ENCODE measurements at regions not wholly inside any gene's neighbourhood (a gene's known extent, or its start where the extent isn't known, plus 50 kb on each side); places are given as distances from the start of the nearest gene placed in this dataset.

GRCh38 chr7:25062380-25062779 lies 62.7 kb downstream of the CYCS start:
- ATAC-seq (no peak), DNase-seq (ENCODE audit: low read depth, low spot score) (no peak)
- H3K4me3 ChIP-seq (ENCODE audit: low read depth in 2 of 2, low read length in 2 of 2) = no peak overlapping the region
- ChIA-PET POLR2A (no interaction called here), CTCF (no interaction called here)
- no TSS peak for BruUV-seq (replicated peaks)
- no peaks in the 10 kb centered on the region for H3K36me3 ChIP-seq (ENCODE audit: control insufficient read depth, insufficient read depth, low read length)
- TF ChIP-seq POLR2AphosphoS5 (IDR thresholded peaks at IDR 0.05; ENCODE audit: low read depth, low read length) = no peak
- TF ChIP-seq, protein P1, sequence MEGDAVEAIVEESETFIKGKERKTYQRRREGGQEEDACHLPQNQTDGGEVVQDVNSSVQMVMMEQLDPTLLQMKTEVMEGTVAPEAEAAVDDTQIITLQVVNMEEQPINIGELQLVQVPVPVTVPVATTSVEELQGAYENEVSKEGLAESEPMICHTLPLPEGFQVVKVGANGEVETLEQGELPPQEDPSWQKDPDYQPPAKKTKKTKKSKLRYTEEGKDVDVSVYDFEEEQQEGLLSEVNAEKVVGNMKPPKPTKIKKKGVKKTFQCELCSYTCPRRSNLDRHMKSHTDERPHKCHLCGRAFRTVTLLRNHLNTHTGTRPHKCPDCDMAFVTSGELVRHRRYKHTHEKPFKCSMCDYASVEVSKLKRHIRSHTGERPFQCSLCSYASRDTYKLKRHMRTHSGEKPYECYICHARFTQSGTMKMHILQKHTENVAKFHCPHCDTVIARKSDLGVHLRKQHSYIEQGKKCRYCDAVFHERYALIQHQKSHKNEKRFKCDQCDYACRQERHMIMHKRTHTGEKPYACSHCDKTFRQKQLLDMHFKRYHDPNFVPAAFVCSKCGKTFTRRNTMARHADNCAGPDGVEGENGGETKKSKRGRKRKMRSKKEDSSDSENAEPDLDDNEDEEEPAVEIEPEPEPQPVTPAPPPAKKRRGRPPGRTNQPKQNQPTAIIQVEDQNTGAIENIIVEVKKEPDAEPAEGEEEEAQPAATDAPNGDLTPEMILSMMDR (IDR thresholded peaks at IDR 0.05) = no peak
- H3K27me3 ChIP-seq (ENCODE audit: control insufficient read depth, insufficient read depth, low read length) = no peaks in the 10 kb centered on the region
- in situ Hi-C loops (cut with HindIII; ENCODE audit: low pct_unique_long_range_greater_than_20kb, low sequenced_read_pairs) (no loop called here), intact Hi-C loops (cut with micrococcal nuclease; ENCODE audit: unreplicated experiment) (no loop called here)
- no peak overlapping the region for H3K27ac ChIP-seq (ENCODE audit: low read length)
- H3K9me3 ChIP-seq (ENCODE audit: control insufficient read depth, insufficient read depth, low read depth, low read length) = no peaks in the 10 kb centered on the region
- H3K4me1 ChIP-seq (ENCODE audit: control insufficient read depth, insufficient read depth, low read length) = no peaks in the 10 kb centered on the region

GRCh38 chr7:25060487-25061055 lies 64.5 kb downstream of the CYCS start:
- no TSS peak for BruUV-seq (replicated peaks)
- Histone ChIP-seq H3K4me3 (ENCODE audit: low read depth in 2 of 2, low read length in 2 of 2) (no peak overlapping the region), H3K27ac (ENCODE audit: low read length) (no peak overlapping the region), H3K9me3 (ENCODE audit: control insufficient read depth, insufficient read depth, low read depth, low read length) (no peaks in the 10 kb centered on the region), H3K27me3 (ENCODE audit: control insufficient read depth, insufficient read depth, low read length) (no peaks in the 10 kb centered on the region), H3K4me1 (ENCODE audit: control insufficient read depth, insufficient read depth, low read length) (no peaks in the 10 kb centered on the region), H3K36me3 (ENCODE audit: control insufficient read depth, insufficient read depth, low read length) (no peaks in the 10 kb centered on the region)
- 0 out of 2 replicates have a peak, but pooled peaks have one; percentile 37 for ATAC-seq
- CTCF ChIA-PET = interaction anchor here (0.6 to 1.2 kb wide), 2 partner anchors 9 to 33 kb away, joined by 3 read pairs; no protein-coding TSS in a partner anchor
- intact Hi-C loops (cut with micrococcal nuclease; ENCODE audit: unreplicated experiment) = no loop called here
- no peak for TF ChIP-seq POLR2AphosphoS5 (IDR thresholded peaks at IDR 0.05; ENCODE audit: low read depth, low read length)
- TF ChIP-seq SIN3A (IDR thresholded peaks at IDR 0.05; ENCODE audit: borderline replicate concordance, insufficient read depth, low read depth, low read length) = no peak
- no peak for TF ChIP-seq TCF7L2 (IDR thresholded peaks at IDR 0.05; ENCODE audit: low read depth, low read length)
- TF ChIP-seq, protein P1 (IDR thresholded peaks at IDR 0.05) = no peak
- TF ChIP-seq REST (IDR thresholded peaks at IDR 0.05; ENCODE audit: insufficient read depth in 1 of 2, low read depth in 2 of 2, low read length in 1 of 2) = no peak
- DNase-seq (ENCODE audit: low read depth, low spot score) = no peak
- in situ Hi-C loops (cut with HindIII; ENCODE audit: low pct_unique_long_range_greater_than_20kb, low sequenced_read_pairs) = no loop called here
- POLR2A ChIA-PET = interaction anchor here (0.6 kb wide), 1 partner anchor 9 kb away, joined by 6 read pairs; no protein-coding TSS in a partner anchor
